Large intestine (tissue), 3 donors: ENCODE measurements at regions not wholly inside any gene's neighbourhood (a gene's known extent, or its start where the extent isn't known, plus 50 kb on each side); places are given as distances from the start of the nearest gene placed in this dataset.
A peak's percentile ranks its signal among the peaks of the same experiment; 100 is the strongest.

ENCODE experiments used
- DNase-seq, 2 donors: peaks; one replicate each; pipeline versions ENCODE4 v3.0.0 to v3.0.0-alpha.2; 2013
- H3K27ac ChIP-seq: one replicate; pipeline ENCODE4 v1.5.1; 2013; ENCODE audit warnings: low read length
- H3K27me3 ChIP-seq: 2 replicates; pipeline ENCODE4 v1.6.1; 2013; ENCODE audit warnings: low read length; ENCODE audit not compliant: control insufficient read depth, insufficient read depth
- H3K36me3 ChIP-seq: 2 replicates; pipeline ENCODE4 v1.6.1; 2013; ENCODE audit warnings: low read length; ENCODE audit not compliant: control insufficient read depth, insufficient read depth
- H3K4me1 ChIP-seq: one replicate; pipeline ENCODE4 v1.6.1; 2013; ENCODE audit warnings: low read length; ENCODE audit not compliant: control insufficient read depth, insufficient read depth
- H3K4me3 ChIP-seq: one replicate; pipeline ENCODE4 v1.5.1; 2013; ENCODE audit warnings: low read length
- H3K9me3 ChIP-seq: one replicate; pipeline ENCODE4 v1.6.1; 2013; ENCODE audit warnings: mild to moderate bottlenecking, low read depth, low read length, moderate library complexity; ENCODE audit not compliant: control insufficient read depth
- WGBS: methylation state at CpG from one replicate; pipeline ENCODE4 v1.1.5; 2013; ENCODE audit warnings: low lambda C conversion rate; ENCODE audit not compliant: insufficient coverage; 5-methylcytosine and 5-hydroxymethylcytosine counted together

DNA sequence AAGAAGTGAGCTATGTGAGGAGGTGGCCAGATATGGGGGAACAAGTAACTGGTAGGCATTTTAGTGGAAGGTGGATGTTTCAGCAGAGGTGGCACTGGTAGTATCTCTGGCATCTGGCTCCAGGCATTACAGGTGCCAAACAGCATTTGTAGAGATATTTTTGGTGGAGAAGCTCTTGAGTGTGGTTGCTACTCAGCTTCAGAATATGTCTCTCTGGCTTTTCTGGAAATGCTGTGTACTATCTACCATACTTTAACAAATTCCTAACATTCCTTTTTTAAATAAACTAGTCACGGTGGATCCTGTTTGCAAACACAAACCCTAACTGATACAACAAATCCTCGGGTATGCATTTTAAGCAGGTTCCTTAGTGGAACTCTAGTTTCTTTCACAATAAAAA is 128.0 kb downstream of the BARX2 start:
- Histone ChIP-seq H3K9me3 (no peaks in the 10 kb centered on the region), H3K36me3 (no peaks in the 10 kb centered on the region), H3K27ac (no peak overlapping the region), H3K27me3 (no peaks in the 10 kb centered on the region), H3K4me3 (no peak overlapping the region), H3K4me1 (no peaks in the 10 kb centered on the region)
- WGBS: 33% methylated on average over 1 of the region's 2 CpGs
- DNase-seq: no peak

DNA sequence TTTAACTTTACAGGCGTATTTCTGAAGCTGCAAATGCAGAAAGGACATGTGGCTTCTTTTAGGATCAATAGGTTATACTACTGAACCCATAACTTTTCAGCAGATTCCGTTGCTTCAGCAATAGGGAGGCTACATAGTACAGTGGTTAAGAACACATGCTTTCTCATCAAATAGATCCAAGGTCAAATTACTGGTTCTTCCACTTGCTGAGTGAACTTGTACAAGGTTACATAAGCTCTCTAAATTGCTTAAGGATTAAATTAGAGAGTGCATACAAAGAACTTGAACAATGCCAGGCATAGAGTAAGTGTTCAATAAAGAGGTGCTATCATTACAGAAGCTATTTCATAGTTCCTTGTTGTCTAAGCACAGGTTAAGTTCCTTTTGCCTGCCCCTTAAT is 129.6 kb downstream of the BARX2 start:
- no peaks in the 10 kb centered on the region for H3K36me3 ChIP-seq
- H3K27me3 ChIP-seq: no peaks in the 10 kb centered on the region
- WGBS: no CpG with 5 or more reads among the region's 2 CpGs
- no peak overlapping the region for H3K4me3 ChIP-seq
- H3K9me3 ChIP-seq: no peaks in the 10 kb centered on the region
- no peak overlapping the region for H3K27ac ChIP-seq
- DNase-seq: no peak
- no peaks in the 10 kb centered on the region for H3K4me1 ChIP-seq

DNA sequence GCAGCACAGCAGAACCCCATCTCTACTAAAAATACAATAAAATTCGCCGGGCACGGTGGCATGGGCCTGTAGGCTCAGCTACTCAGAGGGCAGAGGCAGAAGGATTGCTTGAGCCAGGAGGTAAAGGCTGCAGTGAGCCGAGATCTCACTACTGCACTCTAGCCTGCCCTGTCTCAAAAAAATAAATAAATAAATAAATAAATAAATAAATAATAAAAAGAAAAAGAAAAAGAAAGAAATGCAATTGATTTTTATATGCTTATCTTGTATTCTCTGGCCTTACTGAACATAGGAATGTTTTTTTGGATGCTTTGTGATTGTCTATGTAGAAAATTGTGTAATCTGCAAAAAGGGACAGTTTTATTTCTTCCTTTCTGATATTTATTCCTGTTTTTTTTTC is 132.5 kb downstream of the BARX2 start:
- no peak for DNase-seq
- H3K4me1 ChIP-seq: no peaks in the 10 kb centered on the region
- no peak overlapping the region for H3K27ac ChIP-seq
- H3K36me3 ChIP-seq: no peaks in the 10 kb centered on the region
- H3K9me3 ChIP-seq: no peaks in the 10 kb centered on the region
- H3K27me3 ChIP-seq: no peaks in the 10 kb centered on the region
- no peak overlapping the region for H3K4me3 ChIP-seq
- WGBS: 90% methylated on average over 1 of the region's 4 CpGs

DNA sequence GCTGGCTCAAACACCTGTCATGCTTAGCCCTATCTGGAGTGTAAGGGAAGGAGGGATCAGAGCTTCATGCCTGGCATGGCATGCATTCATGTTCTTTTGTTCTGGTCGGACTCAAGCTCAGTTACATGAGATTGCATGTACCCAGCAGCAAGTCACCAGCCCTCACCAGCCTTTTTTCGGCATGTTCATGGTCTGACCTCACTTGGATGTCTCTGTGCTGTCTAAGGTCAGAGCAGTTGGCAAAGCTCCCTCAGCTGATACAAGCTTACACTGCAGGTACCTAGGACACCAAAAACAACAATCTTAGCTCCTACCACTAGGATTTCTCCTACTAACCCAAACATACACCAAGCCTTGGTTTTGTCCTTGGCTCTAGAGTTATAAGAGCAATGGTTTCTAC is 152.6 kb downstream of the BARX2 start:
- WGBS: no CpG with 5 or more reads among the region's 2 CpGs
- Histone ChIP-seq H3K36me3 (no peaks in the 10 kb centered on the region), H3K27me3 (no peaks in the 10 kb centered on the region), H3K4me3 (no peak overlapping the region), H3K4me1 (no peaks in the 10 kb centered on the region), H3K9me3 (no peaks in the 10 kb centered on the region), H3K27ac (no peak overlapping the region)
- no peak for DNase-seq

DNA sequence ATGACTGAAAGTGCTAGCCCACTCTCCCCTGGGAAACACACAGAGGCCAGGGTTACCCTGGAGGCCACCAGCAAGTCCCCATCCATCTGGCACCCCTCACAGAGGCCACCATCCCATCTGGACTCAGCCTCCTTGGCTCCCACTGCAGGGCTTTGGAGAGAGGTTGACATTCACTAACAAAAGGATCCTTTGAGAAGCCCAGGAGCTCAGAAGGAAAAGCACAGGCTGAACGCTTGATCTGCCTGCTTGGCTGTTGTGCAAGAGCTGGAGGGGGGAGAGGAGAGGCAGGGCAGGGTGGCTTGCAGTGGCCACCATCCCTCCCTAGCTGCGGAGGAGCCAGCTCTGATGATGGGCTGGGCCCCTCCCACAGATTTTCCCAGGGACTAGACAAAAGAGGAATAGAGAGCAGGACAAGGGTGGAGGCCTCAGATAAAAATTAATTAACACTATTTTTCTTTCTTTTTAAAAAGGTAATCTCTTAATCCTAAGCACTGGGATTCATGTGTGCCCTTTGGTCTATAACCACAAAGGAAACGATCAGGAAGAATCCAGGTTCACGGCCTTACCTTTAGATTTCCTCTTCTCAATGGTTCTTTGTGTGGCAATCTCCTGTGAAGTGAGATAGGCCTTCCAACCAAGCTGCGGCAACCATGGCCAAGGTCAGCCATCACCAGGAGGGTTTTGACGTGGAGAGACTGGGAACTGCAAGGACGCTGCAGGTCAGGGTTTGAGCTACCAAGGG is 154.7 kb downstream of the BARX2 start:
- H3K27me3 ChIP-seq: no peaks in the 10 kb centered on the region
- H3K9me3 ChIP-seq: no peaks in the 10 kb centered on the region
- 10% methylated on average over 2 of the region's 7 CpGs for WGBS
- H3K36me3 ChIP-seq: no peaks in the 10 kb centered on the region
- no peak overlapping the region for H3K27ac ChIP-seq
- peak in 1 of 2 donors; percentile 20 for DNase-seq
- no peaks in the 10 kb centered on the region for H3K4me1 ChIP-seq
- no peak overlapping the region for H3K4me3 ChIP-seq

DNA sequence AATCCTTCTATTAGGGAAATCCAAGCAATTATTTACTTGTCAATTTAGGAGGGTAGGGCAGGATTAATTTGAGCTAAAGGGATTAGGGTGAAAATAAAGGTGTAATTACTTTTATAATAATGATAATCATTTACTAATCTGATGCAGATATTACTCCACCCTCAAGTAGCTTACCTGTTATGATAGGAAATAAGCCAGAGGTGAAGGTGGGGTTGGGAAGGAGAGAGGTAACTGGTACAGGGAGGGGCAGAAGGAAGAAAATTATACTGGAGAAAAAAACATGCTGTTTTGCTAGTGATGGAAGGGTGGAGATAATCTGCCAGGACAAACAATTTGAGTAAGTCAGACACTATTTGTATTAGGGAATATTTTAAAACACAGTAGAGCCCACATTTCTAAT is 157.7 kb downstream of the BARX2 start:
- Histone ChIP-seq H3K36me3 (no peaks in the 10 kb centered on the region), H3K27ac (no peak overlapping the region), H3K27me3 (no peaks in the 10 kb centered on the region), H3K4me1 (no peaks in the 10 kb centered on the region), H3K9me3 (peaks cover 7% of the 10 kb centered on the region), H3K4me3 (no peak overlapping the region)
- DNase-seq: no peak

DNA sequence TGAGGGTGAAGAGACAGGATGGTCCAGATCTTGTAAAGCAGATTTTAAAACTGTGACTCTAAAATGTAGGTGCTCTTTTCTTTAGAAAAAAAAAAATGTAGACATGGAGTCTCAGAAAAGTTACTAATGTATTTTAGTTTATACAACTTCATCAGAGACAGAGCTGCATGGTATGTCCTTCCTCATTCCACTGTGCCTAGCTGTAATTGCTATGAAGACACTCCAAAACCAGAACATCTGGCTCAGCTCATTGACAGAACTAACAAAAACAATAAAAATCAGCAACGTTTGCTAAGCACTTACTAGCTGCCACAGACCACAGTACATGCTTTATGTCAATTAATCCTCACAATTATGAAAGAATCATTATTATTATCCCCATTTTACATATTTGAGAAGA is 160.7 kb downstream of the BARX2 start:
- H3K4me1 ChIP-seq: no peaks in the 10 kb centered on the region
- H3K4me3 ChIP-seq: no peak overlapping the region
- no peak for DNase-seq
- peaks cover 7% of the 10 kb centered on the region for H3K9me3 ChIP-seq
- no peak overlapping the region for H3K27ac ChIP-seq
- H3K36me3 ChIP-seq: no peaks in the 10 kb centered on the region
- H3K27me3 ChIP-seq: no peaks in the 10 kb centered on the region
- WGBS: 100% methylated on average over 1 of the region's 1 CpG

DNA sequence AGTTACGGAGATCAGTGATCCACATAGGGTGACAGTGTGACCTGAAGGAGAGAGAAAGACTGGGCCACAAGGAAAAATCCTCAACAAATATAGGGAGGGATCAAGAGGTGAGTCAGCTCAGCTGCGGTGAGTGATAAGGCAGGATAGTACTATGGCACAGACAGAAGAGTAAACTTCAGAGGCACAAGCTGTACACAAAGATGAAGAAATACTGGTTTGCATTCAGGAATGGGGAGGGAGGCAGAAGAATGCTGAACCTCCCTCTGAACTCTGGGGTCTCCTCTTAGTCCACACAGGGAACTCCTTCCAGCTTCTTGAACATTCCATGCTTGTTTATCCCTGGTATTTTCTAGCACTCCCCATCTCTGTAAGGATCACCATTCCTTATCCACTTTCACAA is 162.7 kb downstream of the BARX2 start:
- Histone ChIP-seq H3K27ac (no peak overlapping the region), H3K4me3 (no peak overlapping the region), H3K9me3 (peaks cover 7% of the 10 kb centered on the region), H3K36me3 (no peaks in the 10 kb centered on the region), H3K4me1 (no peaks in the 10 kb centered on the region), H3K27me3 (no peaks in the 10 kb centered on the region)
- no CpG with 5 or more reads among the region's 2 CpGs for WGBS
- DNase-seq: no peak

DNA sequence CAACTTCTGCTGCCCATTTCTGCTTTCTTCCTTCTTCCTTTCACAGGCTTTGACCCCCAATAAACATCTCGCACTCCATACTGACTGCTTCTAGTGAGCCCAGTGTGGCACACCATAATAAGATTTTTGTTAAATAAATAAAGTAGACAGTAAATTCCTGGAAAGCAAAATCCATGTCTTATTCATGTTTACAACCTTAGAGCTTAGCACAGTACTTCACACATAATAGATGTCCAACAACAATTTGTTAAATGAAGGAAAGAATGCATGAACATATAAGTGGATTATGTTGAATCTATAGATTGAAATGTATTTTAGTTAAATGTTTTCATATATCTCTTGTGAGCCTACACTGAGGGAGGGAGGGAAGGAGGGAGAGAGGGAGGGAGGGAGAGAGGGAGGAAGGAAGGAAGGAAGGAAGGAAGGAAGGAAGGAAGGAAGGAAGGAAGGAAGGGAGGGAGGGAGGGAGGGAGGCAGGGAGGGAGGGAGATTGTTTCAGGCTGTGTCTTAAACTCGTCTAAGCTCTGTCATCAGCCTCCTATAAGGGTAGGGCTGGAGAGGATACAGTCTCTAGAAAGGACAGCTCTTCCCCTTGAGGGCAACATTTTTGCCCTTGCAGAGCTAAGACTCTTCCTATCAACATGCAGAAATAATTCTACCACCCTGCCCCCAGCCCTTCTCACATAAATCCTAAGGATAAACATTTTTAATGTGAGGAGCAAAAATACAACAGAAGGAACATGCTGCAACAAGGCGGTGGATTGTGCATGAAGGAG is 168.1 kb downstream of the BARX2 start:
- no CpG with 5 or more reads among the region's 3 CpGs for WGBS
- H3K36me3 ChIP-seq: no peaks in the 10 kb centered on the region
- H3K27me3 ChIP-seq: peaks cover 2% of the 10 kb centered on the region
- DNase-seq: no peak
- no peak overlapping the region for H3K4me3 ChIP-seq
- H3K9me3 ChIP-seq: no peaks in the 10 kb centered on the region
- H3K27ac ChIP-seq: no peak overlapping the region
- H3K4me1 ChIP-seq: no peaks in the 10 kb centered on the region

DNA sequence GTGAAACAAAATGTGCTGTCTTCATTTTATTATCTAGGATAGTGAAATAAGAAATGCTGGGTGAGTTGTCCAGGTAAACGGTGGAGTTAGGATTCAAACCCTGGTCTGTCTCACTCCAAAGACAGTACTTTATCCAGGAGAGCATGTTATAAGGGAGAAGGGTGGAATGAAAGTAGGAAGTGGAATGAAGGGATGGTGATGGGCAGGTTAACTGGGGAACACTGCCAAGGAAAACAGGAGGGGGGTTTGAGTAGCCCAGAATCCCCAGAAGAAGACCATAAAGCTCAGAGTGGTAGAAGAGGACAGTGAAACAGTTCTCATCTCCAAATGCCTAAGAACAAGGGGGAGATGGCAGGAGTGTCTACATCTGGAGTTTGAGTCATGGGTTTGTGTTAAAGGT is 169.0 kb downstream of the BARX2 start:
- DNase-seq: no peak
- Histone ChIP-seq H3K27ac (no peak overlapping the region), H3K27me3 (peaks cover 2% of the 10 kb centered on the region), H3K4me3 (no peak overlapping the region), H3K36me3 (no peaks in the 10 kb centered on the region), H3K9me3 (no peaks in the 10 kb centered on the region), H3K4me1 (no peaks in the 10 kb centered on the region)
- no CpG with 5 or more reads among the region's 1 CpG for WGBS

DNA sequence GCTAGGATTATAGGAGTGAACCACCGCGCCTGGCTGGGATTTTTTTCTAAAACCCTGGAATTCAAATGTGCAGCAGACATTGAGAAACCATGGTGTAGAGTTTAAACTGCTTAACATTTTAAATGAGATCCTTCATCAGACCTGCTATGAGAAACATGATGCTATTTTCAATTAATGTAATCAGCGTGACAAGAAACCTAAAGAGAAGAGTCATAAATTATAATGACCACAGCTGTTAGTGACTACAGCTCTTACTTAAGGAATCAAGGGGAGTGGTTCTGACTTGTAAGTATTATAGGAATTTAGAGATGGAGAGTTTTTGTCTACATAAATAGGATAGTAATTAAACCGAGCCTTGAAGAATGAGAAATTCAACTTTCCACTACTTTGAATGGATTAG is 170.6 kb downstream of the BARX2 start:
- no peaks in the 10 kb centered on the region for H3K4me1 ChIP-seq
- no peaks in the 10 kb centered on the region for H3K9me3 ChIP-seq
- DNase-seq: no peak

More for the DNA sequence above, 170.6 kb downstream of the BARX2 start:
- Histone ChIP-seq H3K27ac (no peak overlapping the region), H3K4me3 (no peak overlapping the region), H3K36me3 (no peaks in the 10 kb centered on the region), H3K27me3 (peaks cover 2% of the 10 kb centered on the region)
- WGBS: 100% methylated on average over 1 of the region's 4 CpGs
